Gastrocnemius medialis (tissue), 4 donors: ENCODE measurements at regions not wholly inside any gene's neighbourhood (a gene's known extent, or its start where the extent isn't known, plus 50 kb on each side); places are given as distances from the start of the nearest gene placed in this dataset.

Source experiments
- POLR2A ChIP-seq, 2 donors: fragments of 450-650 bp; IDR thresholded peaks; one replicate each; pipeline ENCODE4 v1.6.1; 2017; ENCODE audit warnings: antibody characterized with exemption in 2 of 2, mild to moderate bottlenecking in 2 of 2, moderate library complexity in 2 of 2
- TF ChIP-seq, protein P1 (sequence below), 5 experiments: fragments of 450-650 bp in 3 of 5; fragments of 200-600 bp in 2 of 5; sonication (generic) in 2 of 5; IDR thresholded peaks in 4 of 5; conservative IDR thresholded peaks in 1 of 5; 1 replicate in 4 of 5; 2 replicates in 1 of 5; pipeline ENCODE4 v1.5.1; 2016 to 2019; ENCODE audit warnings: antibody characterized with exemption in 5 of 5, mild to moderate bottlenecking in 3 of 5, moderate library complexity in 3 of 5

DNA sequence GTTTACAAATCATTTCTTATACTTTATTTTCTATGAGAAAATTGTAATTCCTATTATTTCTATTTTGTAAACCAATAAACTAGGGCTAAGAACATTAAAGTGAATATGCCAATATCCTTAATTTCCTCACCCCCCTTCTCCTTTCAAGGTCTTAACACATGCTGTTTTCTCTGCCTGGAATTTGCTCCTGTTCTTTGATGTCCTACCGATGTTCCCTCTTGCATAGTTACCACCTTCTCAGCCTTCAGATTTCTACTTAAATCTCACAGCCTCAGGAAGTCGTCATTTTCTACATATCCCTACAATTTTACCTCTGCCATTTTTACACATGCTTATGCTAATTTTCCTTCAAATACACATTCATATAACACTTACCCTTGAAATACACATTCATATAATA is 890.9 kb upstream of the CDH8 start:
- TF ChIP-seq, protein P1, sequence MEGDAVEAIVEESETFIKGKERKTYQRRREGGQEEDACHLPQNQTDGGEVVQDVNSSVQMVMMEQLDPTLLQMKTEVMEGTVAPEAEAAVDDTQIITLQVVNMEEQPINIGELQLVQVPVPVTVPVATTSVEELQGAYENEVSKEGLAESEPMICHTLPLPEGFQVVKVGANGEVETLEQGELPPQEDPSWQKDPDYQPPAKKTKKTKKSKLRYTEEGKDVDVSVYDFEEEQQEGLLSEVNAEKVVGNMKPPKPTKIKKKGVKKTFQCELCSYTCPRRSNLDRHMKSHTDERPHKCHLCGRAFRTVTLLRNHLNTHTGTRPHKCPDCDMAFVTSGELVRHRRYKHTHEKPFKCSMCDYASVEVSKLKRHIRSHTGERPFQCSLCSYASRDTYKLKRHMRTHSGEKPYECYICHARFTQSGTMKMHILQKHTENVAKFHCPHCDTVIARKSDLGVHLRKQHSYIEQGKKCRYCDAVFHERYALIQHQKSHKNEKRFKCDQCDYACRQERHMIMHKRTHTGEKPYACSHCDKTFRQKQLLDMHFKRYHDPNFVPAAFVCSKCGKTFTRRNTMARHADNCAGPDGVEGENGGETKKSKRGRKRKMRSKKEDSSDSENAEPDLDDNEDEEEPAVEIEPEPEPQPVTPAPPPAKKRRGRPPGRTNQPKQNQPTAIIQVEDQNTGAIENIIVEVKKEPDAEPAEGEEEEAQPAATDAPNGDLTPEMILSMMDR (IDR thresholded peaks at IDR 0.05 in 4 of 5, conservative IDR thresholded peaks at IDR 0.05 in 1 of 5) = no peak
- TF ChIP-seq POLR2A (IDR thresholded peaks at IDR 0.05) = no peak
